SK-N-SH treated with all-trans-retinoic acid at 6 μM for 48 hours (cell line): ENCODE measurements at regions not wholly inside any gene's neighbourhood (a gene's known extent, or its start where the extent isn't known, plus 50 kb on each side); places are given as distances from the start of the nearest gene placed in this dataset.

Experiments
- ARNTL ChIP-seq: fragments of 450-650 bp; formaldehyde crosslinking; IDR thresholded peaks from 2 replicates; pipeline ENCODE4 v1.5.0; 2020; ENCODE audit warnings: low read depth, mild to moderate bottlenecking, moderate library complexity, borderline replicate concordance
- ISL1 ChIP-seq: fragments of 250-450 bp; sonication (Bioruptor Pico); IDR thresholded peaks from 2 replicates; pipeline ENCODE4 v2.1.2; 2022; ENCODE audit warnings: mild to moderate bottlenecking, moderate library complexity
- RARB ChIP-seq: fragments of 250-450 bp; sonication (Bioruptor Pico); IDR thresholded peaks from 2 replicates; pipeline ENCODE4 v1.8.0; 2021; ENCODE audit warnings: mild to moderate bottlenecking, moderate library complexity
- SNAI2 ChIP-seq: fragments of 250-450 bp; sonication (Bioruptor Pico); IDR thresholded peaks from 2 replicates; pipeline ENCODE4 v1.5.0; 2020; ENCODE audit warnings: mild to moderate bottlenecking, moderate library complexity
- ZFP3 ChIP-seq: fragments of 250-450 bp; sonication (Bioruptor Pico); IDR thresholded peaks from 2 replicates; pipeline ENCODE4 v1.5.0; 2020; ENCODE audit warnings: mild to moderate bottlenecking, moderate library complexity
- ZFP30 ChIP-seq: fragments of 450-650 bp; formaldehyde crosslinking; IDR thresholded peaks from 2 replicates; pipeline ENCODE4 v1.5.0; 2022; ENCODE audit warnings: mild to moderate bottlenecking, moderate library complexity
- ZNF565 ChIP-seq: fragments of 450-650 bp; formaldehyde crosslinking; conservative IDR thresholded peaks from 2 replicates; pipeline ENCODE4 v1.5.0; 2020; ENCODE audit warnings: low read depth, mild to moderate bottlenecking, moderate library complexity
- TF ChIP-seq, protein P1 (sequence below): fragments of 250-450 bp; sonication (Bioruptor Pico); IDR thresholded peaks from 2 replicates; pipeline ENCODE4 v1.8.0; 2020; ENCODE audit warnings: mild to moderate bottlenecking, moderate library complexity, borderline replicate concordance

DNA sequence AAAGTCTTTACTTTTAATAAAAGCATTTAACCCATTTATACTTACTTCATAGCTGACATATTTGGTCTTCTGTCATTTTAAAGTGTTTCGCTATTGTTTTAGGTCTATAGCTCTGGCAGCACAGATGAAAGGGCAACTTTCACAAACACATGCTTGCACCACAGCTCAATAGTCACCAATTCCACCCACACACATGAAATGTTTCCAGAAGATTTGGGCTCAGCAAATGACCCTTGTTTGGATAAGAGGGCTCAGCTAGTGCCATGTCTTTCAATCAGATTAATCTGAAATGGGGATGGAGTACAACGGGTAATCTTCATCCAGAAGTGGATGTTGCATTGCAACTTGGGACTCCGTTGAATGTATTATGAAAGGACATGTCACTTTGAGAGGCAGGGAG is 176.0 kb downstream of the FGF18 start:
- TF ChIP-seq ZFP30 (no peak), ARNTL (CRISPR knock-in tag) (no peak), RARB (no peak), ZFP3 (CRISPR knock-in tag) (no peak), SNAI2 (CRISPR knock-in tag) (no peak), ZNF565 (CRISPR knock-in tag) (no peak), ISL1 (no peak)
- TF ChIP-seq, protein P1, sequence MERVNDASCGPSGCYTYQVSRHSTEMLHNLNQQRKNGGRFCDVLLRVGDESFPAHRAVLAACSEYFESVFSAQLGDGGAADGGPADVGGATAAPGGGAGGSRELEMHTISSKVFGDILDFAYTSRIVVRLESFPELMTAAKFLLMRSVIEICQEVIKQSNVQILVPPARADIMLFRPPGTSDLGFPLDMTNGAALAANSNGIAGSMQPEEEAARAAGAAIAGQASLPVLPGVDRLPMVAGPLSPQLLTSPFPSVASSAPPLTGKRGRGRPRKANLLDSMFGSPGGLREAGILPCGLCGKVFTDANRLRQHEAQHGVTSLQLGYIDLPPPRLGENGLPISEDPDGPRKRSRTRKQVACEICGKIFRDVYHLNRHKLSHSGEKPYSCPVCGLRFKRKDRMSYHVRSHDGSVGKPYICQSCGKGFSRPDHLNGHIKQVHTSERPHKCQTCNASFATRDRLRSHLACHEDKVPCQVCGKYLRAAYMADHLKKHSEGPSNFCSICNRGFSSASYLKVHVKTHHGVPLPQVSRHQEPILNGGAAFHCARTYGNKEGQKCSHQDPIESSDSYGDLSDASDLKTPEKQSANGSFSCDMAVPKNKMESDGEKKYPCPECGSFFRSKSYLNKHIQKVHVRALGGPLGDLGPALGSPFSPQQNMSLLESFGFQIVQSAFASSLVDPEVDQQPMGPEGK (CRISPR knock-in tag): no peak
